ENCODE measurements at regions not wholly inside any gene's neighbourhood (a gene's known extent, or its start where the extent isn't known, plus 50 kb on each side); places are given as distances from the start of the nearest gene placed in this dataset.
"Not testable (repeated sequence)": the region's sequence is repeated elsewhere in the genome, so short reads cannot be mapped to it uniquely, and the experiment has no call there.

DNA sequence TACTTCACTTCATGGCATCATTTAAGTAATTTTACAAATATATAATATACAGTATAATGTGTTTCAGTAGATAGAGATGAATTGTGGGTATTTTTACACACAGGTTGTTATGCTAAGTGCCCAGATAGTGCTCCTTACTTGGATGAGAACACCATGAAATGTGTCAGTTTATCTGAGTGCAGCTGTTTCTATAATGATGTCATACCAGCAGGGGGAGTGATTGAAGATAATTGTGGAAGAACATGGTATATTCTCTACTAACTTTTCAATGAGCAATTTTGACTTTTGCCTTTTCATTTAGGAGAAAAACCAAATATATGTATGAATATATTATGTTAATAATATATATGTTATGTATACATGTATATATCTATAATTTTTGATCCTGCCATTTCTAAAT lies 221.6 kb downstream of the LRRK2 start:
- H3K4me3 ChIP-seq (replicated peaks; ENCODE audit: low read depth, low read length), result no peak overlapping the region
- no peak for DNase-seq (ENCODE audit: extremely low read depth, insufficient read length)

DNA sequence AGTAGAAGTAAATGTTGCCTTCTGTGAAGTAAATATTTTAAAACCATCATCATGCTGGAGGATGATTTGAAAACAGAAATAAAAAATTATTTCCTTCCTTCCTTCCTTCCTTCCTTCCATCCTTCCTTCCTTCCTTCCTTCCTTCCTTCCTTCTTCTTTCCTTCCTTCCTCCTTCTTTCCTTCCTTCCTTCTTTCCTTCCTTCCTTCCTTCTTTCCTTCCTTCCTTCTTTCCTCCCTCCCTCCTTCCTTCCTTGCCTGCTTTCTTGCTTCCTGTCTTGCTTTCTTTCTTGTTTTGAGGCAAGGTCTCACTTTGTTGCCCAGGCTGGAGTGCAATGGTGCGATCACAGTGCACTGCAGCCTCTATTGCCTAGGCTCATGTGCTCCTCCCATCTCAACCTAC lies 223.7 kb downstream of the LRRK2 start:
- DNase-seq (ENCODE audit: extremely low read depth, insufficient read length); H3K4me3 ChIP-seq (replicated peaks; ENCODE audit: low read depth, low read length); H3K36me3 ChIP-seq (ENCODE audit: control insufficient read depth, insufficient read depth, low read length); H3K27me3 ChIP-seq (replicated peaks; ENCODE audit: control insufficient read depth, insufficient read depth, low read length): not testable (repeated sequence)

More for the DNA sequence above, 221.6 kb downstream of the LRRK2 start:
- Histone ChIP-seq H3K36me3 (ENCODE audit: control insufficient read depth, insufficient read depth, low read length) (no peaks in the 10 kb centered on the region), H3K27me3 (replicated peaks; ENCODE audit: control insufficient read depth, insufficient read depth, low read length) (no peaks in the 10 kb centered on the region)
- TF ChIP-seq, protein P1, sequence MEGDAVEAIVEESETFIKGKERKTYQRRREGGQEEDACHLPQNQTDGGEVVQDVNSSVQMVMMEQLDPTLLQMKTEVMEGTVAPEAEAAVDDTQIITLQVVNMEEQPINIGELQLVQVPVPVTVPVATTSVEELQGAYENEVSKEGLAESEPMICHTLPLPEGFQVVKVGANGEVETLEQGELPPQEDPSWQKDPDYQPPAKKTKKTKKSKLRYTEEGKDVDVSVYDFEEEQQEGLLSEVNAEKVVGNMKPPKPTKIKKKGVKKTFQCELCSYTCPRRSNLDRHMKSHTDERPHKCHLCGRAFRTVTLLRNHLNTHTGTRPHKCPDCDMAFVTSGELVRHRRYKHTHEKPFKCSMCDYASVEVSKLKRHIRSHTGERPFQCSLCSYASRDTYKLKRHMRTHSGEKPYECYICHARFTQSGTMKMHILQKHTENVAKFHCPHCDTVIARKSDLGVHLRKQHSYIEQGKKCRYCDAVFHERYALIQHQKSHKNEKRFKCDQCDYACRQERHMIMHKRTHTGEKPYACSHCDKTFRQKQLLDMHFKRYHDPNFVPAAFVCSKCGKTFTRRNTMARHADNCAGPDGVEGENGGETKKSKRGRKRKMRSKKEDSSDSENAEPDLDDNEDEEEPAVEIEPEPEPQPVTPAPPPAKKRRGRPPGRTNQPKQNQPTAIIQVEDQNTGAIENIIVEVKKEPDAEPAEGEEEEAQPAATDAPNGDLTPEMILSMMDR (IDR thresholded peaks at IDR 0.05; ENCODE audit: insufficient read depth, low read length, poor library complexity, severe bottlenecking), result peak; percentile 52

DNA sequence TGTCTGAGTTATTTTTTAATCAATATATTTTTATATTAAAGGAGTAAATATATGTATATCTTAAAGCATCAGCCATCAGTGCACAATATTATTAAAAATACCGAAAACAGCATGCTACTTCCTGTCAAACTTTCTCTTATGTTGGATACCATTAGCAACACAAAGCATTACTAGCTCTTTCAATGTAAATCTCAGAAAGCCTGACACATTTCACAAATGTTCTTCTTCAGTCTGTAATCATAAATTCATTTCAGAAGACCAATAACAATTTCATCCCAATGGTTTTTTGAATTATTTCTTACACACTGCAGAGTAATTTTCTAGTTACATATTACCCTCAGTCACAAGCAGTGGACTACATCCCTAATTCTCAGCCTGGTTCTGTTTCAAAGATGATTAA lies 226.9 kb downstream of the LRRK2 start:
- Histone ChIP-seq H3K36me3 (ENCODE audit: control insufficient read depth, insufficient read depth, low read length) (no peaks in the 10 kb centered on the region), H3K4me3 (replicated peaks; ENCODE audit: low read depth, low read length) (no peak overlapping the region), H3K27me3 (replicated peaks; ENCODE audit: control insufficient read depth, insufficient read depth, low read length) (no peaks in the 10 kb centered on the region)
- DNase-seq (ENCODE audit: extremely low read depth, insufficient read length), result no peak
- TF ChIP-seq, protein P1 (IDR thresholded peaks at IDR 0.05; ENCODE audit: insufficient read depth, low read length, poor library complexity, severe bottlenecking), result no peak

DNA sequence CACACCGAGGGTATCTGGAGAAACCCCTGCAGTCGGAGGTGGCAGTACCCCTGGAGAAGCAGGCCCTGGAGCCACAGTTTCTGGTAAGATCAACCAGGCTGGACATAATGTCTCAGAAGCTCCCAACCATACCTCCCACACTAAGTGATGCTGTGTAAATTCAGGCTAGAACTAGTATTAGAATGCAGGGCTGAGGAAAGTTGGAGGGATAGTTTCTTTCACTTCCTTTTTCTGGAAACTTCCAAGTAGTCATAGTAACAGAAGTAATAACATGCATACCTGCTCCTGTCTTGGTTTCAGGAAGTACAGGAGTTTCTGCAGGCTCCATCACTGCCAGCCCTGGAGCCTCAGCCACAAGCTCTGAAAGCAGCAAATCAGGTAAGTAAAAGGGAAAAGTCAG lies 228.1 kb upstream of the CNTN1 start:
- no peak for DNase-seq (ENCODE audit: extremely low read depth, insufficient read length)
- no peak overlapping the region for H3K4me3 ChIP-seq (replicated peaks; ENCODE audit: low read depth, low read length)
- TF ChIP-seq, protein P1 (IDR thresholded peaks at IDR 0.05; ENCODE audit: insufficient read depth, low read length, poor library complexity, severe bottlenecking), result no peak
- no peaks in the 10 kb centered on the region for H3K36me3 ChIP-seq (ENCODE audit: control insufficient read depth, insufficient read depth, low read length)
- no peaks in the 10 kb centered on the region for H3K27me3 ChIP-seq (replicated peaks; ENCODE audit: control insufficient read depth, insufficient read depth, low read length)

DNA sequence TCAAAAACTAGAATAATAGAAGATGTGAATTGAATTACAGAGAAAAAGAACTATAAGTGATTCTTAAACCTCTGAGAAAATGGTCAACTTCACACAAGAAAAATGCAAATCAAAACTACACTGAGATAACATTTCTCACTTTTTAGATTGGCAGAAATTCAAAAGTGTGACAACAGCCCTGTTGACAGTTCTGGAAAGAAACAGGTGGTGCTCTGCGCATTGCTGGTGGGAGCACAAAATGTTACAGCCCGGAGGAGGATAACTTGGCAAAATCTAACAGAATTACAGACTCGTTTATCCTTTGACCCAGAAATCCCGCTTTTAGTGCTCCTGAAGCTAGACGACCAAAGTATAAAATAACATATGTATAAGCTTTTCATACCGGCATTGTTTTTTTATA lies 222.5 kb upstream of the CNTN1 start:
- TF ChIP-seq, protein P1 (IDR thresholded peaks at IDR 0.05; ENCODE audit: insufficient read depth, low read length, poor library complexity, severe bottlenecking), result no peak
- Histone ChIP-seq H3K36me3 (ENCODE audit: control insufficient read depth, insufficient read depth, low read length) (no peaks in the 10 kb centered on the region), H3K27me3 (replicated peaks; ENCODE audit: control insufficient read depth, insufficient read depth, low read length) (no peaks in the 10 kb centered on the region), H3K4me3 (replicated peaks; ENCODE audit: low read depth, low read length) (no peak overlapping the region)
- DNase-seq (ENCODE audit: extremely low read depth, insufficient read length), result no peak

DNA sequence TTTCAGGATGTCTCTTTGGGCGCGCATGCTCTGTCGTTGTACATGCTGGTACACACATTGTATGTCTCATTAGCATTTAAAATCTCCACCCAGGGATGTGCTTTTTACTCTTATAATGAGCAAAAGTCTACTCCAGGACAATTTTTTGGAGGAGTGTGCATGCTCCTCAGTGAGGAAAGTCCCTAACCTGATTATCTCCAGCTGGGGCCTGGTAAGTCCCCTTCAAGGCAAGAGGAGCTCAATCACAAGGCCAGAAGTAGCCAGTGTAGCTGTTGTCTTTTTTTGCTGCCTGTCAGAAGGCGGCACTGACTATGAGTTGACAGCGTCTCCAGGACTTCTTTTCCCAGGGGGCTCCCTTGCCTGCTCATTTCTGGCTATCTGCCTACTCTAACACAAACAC lies 218.3 kb upstream of the CNTN1 start:
- Histone ChIP-seq H3K4me3 (replicated peaks; ENCODE audit: low read depth, low read length) (no peak overlapping the region), H3K36me3 (ENCODE audit: control insufficient read depth, insufficient read depth, low read length) (no peaks in the 10 kb centered on the region), H3K27me3 (replicated peaks; ENCODE audit: control insufficient read depth, insufficient read depth, low read length) (no peaks in the 10 kb centered on the region)
- TF ChIP-seq, protein P1 (IDR thresholded peaks at IDR 0.05; ENCODE audit: insufficient read depth, low read length, poor library complexity, severe bottlenecking), result no peak
- no peak for DNase-seq (ENCODE audit: extremely low read depth, insufficient read length)

All from GM06990 (cell line).